Colonic mucosa (tissue), 4 donors: ENCODE measurements at regions not wholly inside any gene's neighbourhood (a gene's known extent, or its start where the extent isn't known, plus 50 kb on each side); places are given as distances from the start of the nearest gene placed in this dataset.

Source experiments
- DNase-seq: peaks from one replicate; pipeline ENCODE4 v3.0.0-alpha.2; 2020
- H3K27ac ChIP-seq: fragments of 200-600 bp; one replicate; pipeline ENCODE4 v1.8.0; 2021
- H3K27me3 ChIP-seq: fragments of 200-600 bp; one replicate; pipeline ENCODE4 v1.8.0; 2021
- H3K36me3 ChIP-seq: fragments of 200-600 bp; one replicate; pipeline ENCODE4 v1.8.0; 2021
- H3K4me1 ChIP-seq: fragments of 200-600 bp; one replicate; pipeline ENCODE4 v1.8.0; 2021; ENCODE audit warnings: mild to moderate bottlenecking
- H3K4me3 ChIP-seq: fragments of 200-600 bp; one replicate; pipeline ENCODE4 v1.8.0; 2021
- H3K9ac ChIP-seq, 2 donors: one replicate each; pipeline ENCODE4 v1.7.0; 2013; ENCODE audit warnings: control low read depth in 2 of 2, low read depth in 2 of 2, low read length in 2 of 2
- H3K9me3 ChIP-seq: fragments of 200-600 bp; one replicate; pipeline ENCODE4 v1.8.0; 2021
- CTCF ChIP-seq: fragments of 200-600 bp; IDR thresholded peaks from one replicate; pipeline ENCODE4 v1.8.0; 2022; ENCODE audit warnings: antibody characterized with exemption, mild to moderate bottlenecking
- intact Hi-C: fragments of 100-400 bp; cut with DNase I; formaldehyde crosslinking; loops from one replicate; pipeline ENCODE4 v1.14.1; 2022
- donor health status: healthy.
- donor health status: DM: no; HTN: no; CAD: no.
- donor health status: DM: no; HTN: no; CAD: no.

DNA sequence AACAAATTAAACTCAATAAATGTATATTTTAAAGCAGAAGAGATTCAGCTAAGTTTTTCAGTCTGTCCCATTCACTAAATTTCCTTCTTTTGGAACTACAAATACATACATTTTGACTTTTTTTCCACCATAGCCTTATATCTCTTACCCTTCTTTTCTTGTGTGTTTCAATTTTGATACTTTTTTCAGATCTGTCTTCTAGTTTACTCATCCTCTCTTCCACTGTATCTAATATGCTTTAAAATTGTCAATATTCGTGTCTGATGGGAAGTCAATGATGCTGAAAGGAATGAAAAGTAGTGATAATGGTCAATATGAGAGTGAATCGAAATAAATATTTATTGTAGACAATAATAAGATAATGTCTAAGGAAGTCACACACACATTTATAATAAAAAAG lies 332.3 kb upstream of the KIRREL3 start:
- Histone ChIP-seq H3K9ac (no peak overlapping the region), H3K36me3 (no peaks in the 10 kb centered on the region), H3K4me3 (no peak overlapping the region), H3K9me3 (no peaks in the 10 kb centered on the region), H3K27me3 (no peaks in the 10 kb centered on the region), H3K27ac (no peak overlapping the region), H3K4me1 (no peaks in the 10 kb centered on the region)
- intact Hi-C loops, result no loop called here
- DNase-seq, result no peak
- no peak for TF ChIP-seq CTCF

DNA sequence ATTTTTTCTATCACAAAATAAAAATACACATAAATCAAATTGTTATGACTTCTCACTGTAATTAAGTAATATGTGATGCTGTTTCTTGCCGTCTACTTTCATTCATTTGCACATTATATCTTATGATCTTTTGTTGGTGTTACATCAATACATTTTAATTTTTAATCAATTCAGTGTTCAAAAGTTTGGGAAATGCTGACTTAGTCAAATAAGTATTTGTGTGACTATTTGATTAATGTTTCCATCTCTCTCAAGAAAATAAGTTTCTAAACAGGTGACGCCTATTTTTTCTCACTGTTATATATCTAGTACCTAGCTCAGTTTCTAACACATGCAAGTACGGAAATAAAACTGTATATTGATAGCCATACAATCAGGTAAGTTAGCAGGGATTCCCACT lies 329.5 kb upstream of the KIRREL3 start:
- no peaks in the 10 kb centered on the region for H3K9me3 ChIP-seq
- TF ChIP-seq CTCF, result no peak
- intact Hi-C loops, result no loop called here
- no peak overlapping the region for H3K9ac ChIP-seq
- no peaks in the 10 kb centered on the region for H3K27me3 ChIP-seq
- no peak overlapping the region for H3K27ac ChIP-seq
- H3K36me3 ChIP-seq, result no peaks in the 10 kb centered on the region
- H3K4me1 ChIP-seq, result no peaks in the 10 kb centered on the region
- H3K4me3 ChIP-seq, result no peak overlapping the region
- no peak for DNase-seq

DNA sequence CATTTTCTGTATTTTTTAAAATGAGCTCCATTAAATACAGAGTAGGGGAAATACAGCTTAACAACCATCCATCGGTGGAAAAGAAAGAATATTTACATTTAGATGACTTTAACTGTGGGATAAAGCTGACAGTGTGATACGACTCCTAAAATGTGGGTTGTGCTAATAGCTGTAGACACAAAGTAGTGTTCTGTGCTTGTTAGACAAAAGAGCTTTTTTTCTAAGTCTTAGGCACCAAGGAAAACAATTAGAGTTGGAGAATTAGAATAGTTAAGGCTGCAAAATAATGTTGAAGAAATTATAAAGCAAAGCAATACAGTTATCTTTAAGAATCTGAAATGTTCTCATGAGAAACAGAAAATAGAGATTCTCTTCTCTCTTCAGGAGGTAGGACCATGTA lies 307.7 kb upstream of the KIRREL3 start:
- no peak for TF ChIP-seq CTCF
- no peak for DNase-seq
- Histone ChIP-seq H3K27ac (no peak overlapping the region), H3K36me3 (no peaks in the 10 kb centered on the region), H3K9ac (no peak overlapping the region), H3K9me3 (no peaks in the 10 kb centered on the region), H3K27me3 (no peaks in the 10 kb centered on the region), H3K4me3 (no peak overlapping the region), H3K4me1 (no peaks in the 10 kb centered on the region)
- intact Hi-C loops, result no loop called here

DNA sequence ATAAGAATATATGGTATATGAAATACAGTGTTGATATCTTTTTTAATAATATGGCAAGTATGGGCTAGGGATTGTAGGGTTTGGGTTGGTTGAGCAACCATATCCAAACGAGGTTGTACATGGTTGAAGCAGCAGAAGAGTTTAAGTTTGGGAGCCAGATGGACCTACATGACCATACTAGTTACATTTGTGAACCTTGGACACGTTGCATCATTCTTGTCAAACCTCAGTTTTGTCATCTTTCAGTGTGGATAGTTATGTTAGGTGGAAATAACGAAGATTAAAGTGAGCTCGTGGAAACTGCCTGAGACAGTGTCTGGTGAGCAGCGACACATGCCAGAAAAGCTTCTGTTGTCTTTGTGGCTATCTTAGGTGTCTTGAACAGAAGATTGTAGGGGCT lies 307.1 kb upstream of the KIRREL3 start:
- DNase-seq, result no peak
- no peaks in the 10 kb centered on the region for H3K36me3 ChIP-seq
- no peak overlapping the region for H3K9ac ChIP-seq
- no peak overlapping the region for H3K4me3 ChIP-seq
- H3K27ac ChIP-seq, result no peak overlapping the region
- intact Hi-C loops, result no loop called here
- no peaks in the 10 kb centered on the region for H3K4me1 ChIP-seq
- H3K27me3 ChIP-seq, result no peaks in the 10 kb centered on the region
- no peaks in the 10 kb centered on the region for H3K9me3 ChIP-seq
- TF ChIP-seq CTCF, result no peak

GRCh38 chr11:127304634-127305033 lies 304.1 kb upstream of the KIRREL3 start:
- DNase-seq, result no peak
- intact Hi-C loops, result no loop called here

More at GRCh38 chr11:127304634-127305033, 304.1 kb upstream of the KIRREL3 start:
- no peaks in the 10 kb centered on the region for H3K4me1 ChIP-seq
- no peak overlapping the region for H3K9ac ChIP-seq
- H3K27me3 ChIP-seq, result no peaks in the 10 kb centered on the region
- TF ChIP-seq CTCF, result no peak
- H3K27ac ChIP-seq, result no peak overlapping the region
- H3K36me3 ChIP-seq, result no peaks in the 10 kb centered on the region
- H3K9me3 ChIP-seq, result no peaks in the 10 kb centered on the region
- no peak overlapping the region for H3K4me3 ChIP-seq
